Esophagus muscularis mucosa (tissue), 2 donors: ENCODE measurements at regions not wholly inside any gene's neighbourhood (a gene's known extent, or its start where the extent isn't known, plus 50 kb on each side); places are given as distances from the start of the nearest gene placed in this dataset.

Experiments
- EP300 ChIP-seq: sonication (generic); formaldehyde crosslinking; IDR thresholded peaks from one replicate; pipeline ENCODE4 v1.6.1; 2017; ENCODE audit warnings: antibody characterized with exemption
- POLR2A ChIP-seq: fragments of 450-650 bp; IDR thresholded peaks from one replicate; pipeline ENCODE4 v1.6.1; 2017; ENCODE audit warnings: antibody characterized with exemption, moderate library complexity, mild to moderate bottlenecking, low read depth

DNA sequence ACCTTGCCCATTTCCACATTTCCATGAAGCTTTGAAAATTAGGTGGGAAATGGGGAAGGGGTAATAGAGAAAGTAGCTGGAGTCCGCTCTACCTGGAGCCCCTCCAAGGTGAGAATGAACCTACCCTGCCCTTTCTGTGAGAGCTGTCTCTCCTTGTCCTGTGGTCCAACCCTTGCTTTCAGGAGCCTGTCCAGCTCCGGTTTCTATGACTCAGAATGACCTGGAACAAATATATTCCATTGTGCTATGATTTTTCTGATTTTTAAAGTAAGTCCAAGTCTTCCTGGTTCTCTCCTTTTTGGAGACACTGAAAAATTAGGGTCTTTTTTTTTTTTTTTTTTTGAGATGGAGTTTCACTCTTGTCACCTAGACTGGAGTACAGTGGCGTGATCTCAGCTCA lies 89.1 kb upstream of the VASH1 start:
- TF ChIP-seq EP300 (no peak), POLR2A (no peak)
